ENCODE measurements at regions not wholly inside any gene's neighbourhood (a gene's known extent, or its start where the extent isn't known, plus 50 kb on each side); places are given as distances from the start of the nearest gene placed in this dataset.
"Not testable (repeated sequence)": the region's sequence is repeated elsewhere in the genome, so short reads cannot be mapped to it uniquely, and the experiment has no call there.

DNA sequence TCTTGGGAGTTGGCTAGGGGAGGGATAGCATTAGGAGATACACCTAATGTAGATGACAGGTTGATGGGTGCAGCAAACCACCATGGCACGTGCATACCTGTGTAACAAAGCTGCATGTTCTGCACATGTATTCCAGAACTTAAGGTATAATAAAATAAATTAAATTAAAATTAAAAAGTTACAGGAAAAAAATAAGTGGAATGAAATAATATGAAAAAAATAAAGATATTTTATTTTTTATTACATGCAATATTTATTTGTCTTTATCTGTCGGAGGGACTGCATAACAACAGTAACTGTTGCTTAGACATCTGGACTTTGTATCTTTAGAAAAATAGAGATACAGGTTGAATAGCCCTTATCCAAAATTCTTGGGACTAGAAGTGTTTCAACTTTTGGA, 597.4 kb upstream of the CCDC179 start:
- DNase-seq (ENCODE audit: low spot score), result no peak

DNA sequence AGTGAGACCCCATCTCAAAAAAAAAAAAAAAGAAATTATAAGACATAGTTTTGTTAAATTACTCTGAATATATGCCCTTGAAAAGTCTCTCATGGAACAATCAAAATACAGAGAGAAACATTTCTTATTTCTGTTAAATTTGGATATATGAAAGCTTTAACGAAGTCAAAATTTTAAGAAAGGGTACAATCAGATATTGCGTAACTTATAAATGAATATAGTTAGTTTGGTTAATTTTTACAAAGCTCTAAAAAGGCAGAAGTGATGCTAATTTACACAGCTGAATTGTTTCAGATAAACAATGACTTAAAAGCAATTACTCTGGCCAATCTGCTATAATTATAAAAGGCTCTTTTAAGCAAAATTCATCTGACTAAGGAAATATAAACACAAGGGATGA, 611.6 kb upstream of the CCDC179 start:
- DNase-seq (ENCODE audit: low spot score), result no peak

DNA sequence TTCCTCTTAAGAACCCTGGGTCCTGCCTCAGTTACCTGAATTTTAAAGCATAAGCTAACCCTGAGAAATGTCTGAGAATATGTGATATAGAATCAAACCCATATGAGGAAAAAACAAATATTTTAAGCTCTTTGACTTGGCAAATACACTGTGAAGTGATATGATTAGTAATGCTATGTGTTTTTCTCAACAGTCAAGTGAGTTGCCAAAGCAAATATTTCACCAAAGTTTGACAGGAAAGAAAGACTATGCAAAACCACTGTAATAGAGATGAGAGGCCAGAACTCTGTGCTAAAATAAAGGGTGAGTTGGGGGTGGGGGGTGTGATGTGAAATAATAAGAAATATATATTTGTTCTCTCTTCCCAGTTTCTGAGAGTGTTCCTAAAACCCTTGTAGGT, 613.5 kb upstream of the CCDC179 start:
- DNase-seq (ENCODE audit: low spot score), result no peak

DNA sequence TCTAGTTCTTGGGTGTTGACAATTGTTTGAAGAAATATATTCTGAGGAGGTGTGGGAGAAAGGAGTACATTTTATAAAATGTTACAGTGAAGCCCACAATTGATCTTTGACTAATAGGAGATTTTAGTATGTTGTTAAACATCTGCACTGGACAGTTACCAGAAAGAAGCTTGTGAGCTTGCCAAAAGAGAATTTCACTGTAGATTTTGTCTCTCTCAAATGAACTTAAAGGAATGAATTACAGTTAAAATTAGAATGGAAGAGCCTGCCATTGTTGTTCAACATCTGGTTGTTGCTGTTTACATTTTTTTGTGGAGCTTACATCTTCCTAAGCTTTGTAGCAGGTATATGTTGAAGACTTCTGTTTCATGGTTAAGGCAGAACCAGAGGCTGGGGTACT, 620.5 kb upstream of the CCDC179 start:
- no peak for DNase-seq (ENCODE audit: low spot score)

DNA sequence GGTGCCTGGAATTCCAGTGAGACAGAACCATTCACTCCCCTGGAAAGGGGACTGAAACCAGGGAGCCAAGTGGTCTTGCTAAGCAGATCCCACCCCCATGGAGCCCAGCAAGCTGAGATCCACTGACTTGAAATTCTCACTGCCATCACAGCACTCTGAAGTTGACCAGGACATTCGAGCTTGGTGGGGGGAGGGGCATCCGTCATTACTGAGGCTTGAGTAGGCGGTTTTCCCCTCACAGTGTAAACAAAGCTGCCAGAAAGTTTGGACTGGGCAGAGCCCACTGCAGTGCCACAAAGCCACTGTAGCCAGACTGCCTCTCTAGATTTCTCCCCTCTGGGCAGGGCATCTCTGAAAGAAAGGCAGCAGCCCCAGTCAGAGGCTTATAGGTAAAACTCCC, 623.9 kb upstream of the CCDC179 start:
- not testable (repeated sequence) for DNase-seq (ENCODE audit: low spot score)

DNA sequence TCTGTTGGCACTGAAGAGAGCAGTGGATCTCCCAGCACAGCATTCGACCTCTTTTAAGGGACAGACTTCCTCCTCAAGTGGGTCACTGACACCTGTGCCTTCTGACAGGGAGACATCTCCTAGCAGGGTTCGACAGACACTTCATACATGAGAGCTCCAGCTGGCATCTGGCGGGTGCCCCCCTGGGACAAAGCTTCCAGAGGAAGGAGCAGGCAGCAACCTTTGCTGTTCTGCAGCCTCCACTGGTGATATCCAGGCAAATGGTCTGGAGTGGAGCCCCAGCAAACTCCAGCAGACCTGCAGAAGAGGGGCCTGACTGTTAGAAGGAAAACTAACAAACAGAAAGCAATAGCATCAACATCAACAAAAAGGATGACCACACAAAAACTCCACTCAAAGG, 624.3 kb upstream of the CCDC179 start:
- DNase-seq (ENCODE audit: low spot score), result not testable (repeated sequence)

DNA sequence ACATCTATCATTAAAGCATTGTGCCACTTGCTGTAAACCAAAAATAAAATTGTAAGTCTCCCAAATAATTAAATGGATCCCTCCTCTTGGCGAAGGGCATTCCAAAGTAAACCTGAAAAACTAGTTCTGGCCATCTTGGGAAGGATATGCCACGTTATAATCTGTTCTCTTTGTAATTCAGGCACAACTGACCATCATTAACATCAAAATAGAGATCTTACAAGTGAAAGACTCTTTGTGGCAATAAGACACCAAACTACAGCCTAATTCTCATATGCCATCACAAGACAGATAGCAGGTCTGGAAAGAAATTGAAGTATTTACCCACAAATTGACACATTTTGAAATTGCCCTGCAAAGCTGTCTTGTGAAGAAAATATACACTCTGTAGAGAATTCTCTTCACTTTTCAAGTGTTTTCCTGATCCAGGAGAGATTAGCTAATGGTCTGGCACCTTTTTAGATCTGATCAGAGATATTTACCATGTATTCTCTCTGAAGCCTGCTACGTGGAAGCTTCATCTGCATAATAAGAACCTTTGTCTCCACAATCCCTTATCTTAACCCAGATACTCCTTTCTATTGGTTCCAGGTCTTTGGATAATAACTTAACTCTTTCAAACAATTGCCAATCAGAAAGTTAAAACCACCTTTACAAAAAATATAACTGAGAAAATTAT, 630.4 kb upstream of the CCDC179 start:
- DNase-seq (ENCODE audit: low spot score), result no peak

DNA sequence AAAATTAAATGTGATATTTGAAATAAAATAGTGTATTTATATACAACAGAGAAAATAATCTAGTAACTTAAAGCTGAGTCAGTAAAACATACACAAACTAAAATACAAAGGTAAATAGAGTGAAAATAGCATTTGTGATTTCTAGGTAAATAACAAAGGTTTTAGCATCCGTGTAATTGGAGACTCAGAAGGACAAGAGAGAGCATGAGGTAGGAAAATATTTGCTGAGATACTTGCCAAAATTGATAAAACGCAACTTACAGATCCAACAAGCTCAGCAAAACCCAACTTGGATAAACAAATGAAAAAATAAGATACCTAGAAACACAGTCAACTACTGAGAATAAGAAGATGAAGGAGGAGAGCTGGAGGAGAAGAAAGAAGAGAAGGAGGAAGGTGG, 634.7 kb upstream of the CCDC179 start:
- DNase-seq (ENCODE audit: low spot score), result no peak

DNA sequence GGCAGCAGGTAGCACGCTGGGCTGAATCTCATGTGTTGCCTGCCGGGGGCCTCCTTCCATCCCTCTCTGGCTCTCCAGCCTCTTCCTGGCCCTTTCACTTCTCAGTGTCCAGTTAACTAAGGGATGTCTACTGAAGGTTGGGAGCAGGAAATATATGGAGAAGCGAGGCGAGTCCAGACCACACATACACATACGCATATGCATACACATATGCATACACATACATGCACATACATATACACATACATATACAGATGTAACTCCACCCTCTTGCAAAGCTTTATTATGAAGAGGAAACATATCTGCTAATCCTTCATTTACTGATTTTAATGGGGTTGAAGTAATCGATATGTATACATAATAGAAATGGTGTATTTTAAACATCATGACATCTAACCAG, 636.1 kb upstream of the CCDC179 start:
- no peak for DNase-seq (ENCODE audit: low spot score)

DNA sequence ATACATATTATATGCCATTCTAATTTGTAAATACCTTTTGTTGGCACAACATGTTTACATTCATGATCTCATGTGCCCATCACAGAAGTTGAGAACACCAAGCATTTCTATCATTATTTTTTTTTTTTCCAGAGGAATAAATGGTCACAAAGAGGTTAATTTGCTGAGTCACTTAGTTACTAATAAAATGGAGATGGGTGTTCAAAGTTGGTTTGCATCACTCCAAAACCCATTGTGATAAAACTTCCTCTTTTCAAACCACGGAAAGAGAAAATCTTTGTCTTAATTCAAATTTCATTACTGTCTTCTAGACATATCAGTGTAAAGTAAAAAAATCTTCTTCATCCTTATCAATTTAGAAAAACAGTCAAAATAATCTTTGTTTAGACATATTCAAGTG, 636.8 kb upstream of the CCDC179 start:
- DNase-seq (ENCODE audit: low spot score), result no peak

DNA sequence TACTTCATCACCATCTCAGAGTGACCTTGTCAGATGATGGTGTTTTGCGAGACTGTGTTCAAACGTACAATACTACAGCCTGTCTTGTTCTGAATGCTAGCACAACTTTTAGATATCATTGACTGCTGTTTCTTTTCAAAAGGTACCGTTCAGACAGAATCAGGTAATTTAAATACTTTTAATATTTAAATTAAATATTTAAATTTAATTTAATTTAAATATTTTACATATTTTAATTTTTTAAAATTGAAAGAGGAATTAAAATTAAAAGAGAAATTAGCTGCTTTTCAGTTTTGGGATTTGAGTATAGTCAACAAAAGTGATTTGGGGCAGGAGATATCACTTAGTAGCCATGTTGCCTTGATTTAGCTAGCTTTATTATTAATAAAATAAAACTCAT, 642.1 kb upstream of the CCDC179 start:
- DNase-seq (ENCODE audit: low spot score), result no peak

DNA sequence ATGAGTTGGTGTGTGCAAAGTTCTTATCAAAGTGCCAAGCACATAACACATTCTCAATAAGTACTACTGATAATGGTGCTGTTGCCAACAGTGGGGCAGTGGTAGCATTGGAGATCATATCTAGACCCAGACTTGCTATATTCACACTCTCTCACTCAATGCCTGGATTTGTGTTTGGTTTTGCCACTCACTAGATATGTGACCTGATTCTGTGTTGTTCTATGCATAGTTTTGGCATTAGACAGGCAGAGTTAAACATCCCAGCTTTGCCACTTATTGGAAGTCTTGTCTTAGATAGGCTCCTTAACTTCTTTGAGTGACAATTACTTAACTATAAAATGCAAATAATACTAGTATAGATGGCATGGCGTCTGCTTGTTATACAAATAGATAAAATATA, 642.6 kb upstream of the CCDC179 start:
- no peak for DNase-seq (ENCODE audit: low spot score)

DNA sequence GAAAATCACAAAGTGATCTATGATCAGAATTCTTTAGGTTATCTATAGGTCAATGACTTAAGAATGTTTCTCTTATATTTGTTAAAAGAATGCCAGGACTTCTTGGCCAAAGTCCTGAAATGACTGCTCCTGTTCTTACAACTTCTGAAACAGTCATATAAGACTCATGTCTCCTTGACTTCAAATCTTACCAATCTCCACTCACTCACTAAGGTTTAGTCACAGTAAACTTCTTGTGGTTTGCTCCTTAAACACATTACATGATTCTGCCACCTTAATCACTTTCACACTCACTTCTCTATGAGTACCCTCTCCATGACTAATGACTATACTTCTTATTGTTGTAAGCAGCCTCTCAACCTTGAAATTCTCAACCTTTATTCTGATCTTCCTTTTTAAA, 648.7 kb upstream of the CCDC179 start:
- no peak for DNase-seq (ENCODE audit: low spot score)

DNA sequence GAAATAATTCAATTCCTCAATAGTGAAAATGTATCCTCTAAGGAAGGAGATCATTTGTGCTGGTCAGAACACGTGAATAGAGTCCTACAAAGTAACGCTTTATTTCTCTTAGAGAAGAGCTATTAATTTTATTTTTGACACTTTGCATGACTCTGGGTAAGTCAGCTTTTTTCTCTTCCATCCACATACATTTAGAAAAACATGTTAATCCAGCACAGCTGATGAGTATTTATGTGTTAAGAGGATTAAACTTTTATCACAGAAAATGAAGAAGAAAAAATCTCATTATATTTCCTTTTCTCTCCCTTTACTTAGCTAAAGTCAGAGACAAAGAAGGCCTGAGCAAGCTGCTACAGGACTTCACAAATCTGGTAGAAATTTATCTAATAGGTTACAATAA, 649.5 kb upstream of the CCDC179 start:
- DNase-seq (ENCODE audit: low spot score), result no peak

DNA sequence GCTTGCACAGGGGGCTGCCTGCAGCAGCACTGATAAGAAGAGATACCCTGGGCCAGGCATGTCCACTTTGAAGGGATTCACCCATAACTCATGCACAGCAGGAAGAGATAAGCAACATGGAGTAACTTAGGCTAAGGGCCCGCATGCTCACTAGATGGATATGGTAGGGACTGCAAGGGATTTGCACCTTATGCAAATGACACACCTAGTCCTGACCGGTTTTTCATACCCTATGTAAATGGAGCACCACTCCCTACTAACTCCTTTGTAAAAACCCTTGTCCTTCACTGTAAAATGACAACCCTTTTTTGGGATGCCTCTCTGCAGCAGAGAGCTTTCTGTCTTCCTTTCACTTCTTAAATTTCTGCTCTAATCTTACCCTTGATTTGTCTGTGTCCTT, 658.9 kb upstream of the CCDC179 start:
- no peak for DNase-seq (ENCODE audit: low spot score)

DNA sequence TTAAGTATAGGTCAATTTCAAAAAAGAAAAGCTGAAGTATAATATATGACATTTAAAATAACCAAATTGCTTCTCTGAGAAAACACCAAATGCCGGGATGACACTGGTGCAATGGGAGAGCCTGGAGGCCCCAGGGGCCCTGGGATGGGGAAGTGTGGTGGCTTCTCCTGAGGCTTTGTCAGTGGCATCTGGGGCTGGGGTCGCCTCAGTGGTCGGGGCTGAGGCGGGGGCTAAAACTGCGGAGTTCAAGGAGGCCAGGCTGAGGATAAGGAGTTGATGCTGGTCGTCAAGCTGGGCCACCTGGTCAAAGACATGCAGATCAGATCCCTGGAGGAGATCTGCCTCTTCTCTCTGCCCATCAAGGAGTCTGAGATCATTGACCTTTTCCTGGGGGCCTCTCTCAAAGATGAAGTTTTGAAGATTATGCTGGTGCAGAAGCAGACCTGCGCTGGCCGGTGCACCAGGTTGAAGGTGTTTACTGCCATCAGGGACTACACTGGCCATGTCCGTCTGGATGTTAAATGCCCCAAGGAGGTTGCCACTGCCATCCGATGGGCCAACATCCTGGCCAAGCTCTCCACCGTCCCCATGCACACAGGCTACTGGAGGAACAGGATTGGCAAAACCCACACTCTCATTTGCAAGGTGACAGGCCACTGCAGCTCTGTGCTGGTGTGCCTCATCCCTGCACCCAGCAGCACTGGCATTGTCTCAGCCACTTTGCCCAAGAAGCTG, 660.1 kb upstream of the CCDC179 start:
- no peak for DNase-seq (ENCODE audit: low spot score)

DNA sequence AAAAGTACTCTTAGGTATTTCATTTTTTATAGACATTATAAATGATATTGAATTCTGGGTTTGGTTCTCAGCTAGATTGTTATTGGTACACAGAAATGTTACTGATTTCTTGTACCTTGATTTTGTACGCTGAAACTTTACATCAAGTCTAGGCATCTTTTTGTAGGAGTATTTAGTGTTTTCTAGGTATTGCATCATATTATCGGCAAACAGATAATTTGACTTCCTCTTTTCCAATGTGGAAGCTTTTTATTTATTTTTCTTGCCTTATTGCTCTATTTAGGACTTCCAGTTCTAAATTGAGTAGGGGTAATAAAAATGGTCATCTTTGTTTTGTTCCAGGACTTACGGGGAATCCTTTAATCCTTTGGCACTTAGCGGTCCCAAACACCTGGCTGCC, 676.6 kb upstream of the CCDC179 start:
- no peak for DNase-seq (ENCODE audit: low spot score)

DNA sequence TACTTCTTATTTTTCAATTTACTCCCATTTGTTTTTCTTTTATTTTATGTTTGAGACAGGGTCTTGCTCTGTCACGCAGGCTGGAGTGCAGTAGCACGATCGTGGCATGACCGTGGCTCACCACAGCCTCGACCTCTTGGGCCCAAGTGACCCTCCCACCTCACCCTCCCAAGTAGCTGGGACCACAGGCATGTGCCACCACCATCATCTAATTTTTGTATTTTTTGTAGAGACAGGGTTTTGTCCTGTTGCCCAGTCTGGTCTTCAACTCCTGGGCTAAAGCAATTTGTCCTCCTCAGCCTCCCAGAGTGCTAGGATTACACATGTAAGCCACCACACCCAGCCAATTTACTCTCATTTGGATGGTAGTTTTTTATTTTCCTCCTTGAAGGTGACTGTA, 679.3 kb upstream of the CCDC179 start:
- DNase-seq (ENCODE audit: low spot score), result no peak

DNA sequence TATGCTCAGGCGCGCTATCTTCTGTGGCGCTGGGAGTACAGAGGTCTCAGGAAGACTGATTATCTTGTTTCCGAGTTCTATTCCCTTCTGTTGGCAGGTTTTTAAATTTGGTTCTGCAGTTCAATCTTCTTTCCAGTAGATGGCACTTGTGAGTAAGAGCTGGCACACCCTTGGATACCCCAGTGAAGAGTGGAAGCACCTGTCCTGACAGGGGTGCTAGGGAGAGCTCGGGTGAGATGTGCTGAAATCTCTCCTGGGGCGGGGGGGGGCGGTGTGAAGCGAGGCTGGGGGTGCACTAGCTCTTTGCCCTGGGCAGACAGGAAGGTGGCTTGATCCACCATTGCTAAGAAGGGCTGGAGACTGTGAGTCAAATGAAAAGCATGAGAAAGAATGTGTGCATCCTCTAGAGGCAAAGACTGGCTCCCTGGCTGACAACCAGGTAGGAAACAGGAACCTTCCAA, 679.9 kb upstream of the CCDC179 start:
- DNase-seq (ENCODE audit: low spot score), result peak; percentile 84

DNA sequence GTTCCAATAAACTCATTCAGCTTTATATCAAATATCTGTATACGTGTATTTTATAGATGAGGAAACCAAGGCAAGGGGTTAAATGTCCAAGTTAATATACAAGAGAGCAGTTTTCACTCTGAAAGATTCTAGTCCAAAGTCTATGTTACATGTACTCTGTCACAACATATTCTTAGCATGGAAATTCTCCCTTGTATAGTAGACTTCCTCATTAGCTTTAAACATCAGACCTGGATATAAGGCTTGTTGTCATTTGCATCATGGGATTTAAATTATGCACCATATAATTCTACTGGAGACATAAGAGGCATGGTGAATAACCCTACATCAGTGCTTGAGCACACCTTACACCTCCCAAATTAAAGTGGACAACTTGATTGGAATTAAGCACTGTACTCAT, 681.9 kb upstream of the CCDC179 start:
- no peak for DNase-seq (ENCODE audit: low spot score)

DNA sequence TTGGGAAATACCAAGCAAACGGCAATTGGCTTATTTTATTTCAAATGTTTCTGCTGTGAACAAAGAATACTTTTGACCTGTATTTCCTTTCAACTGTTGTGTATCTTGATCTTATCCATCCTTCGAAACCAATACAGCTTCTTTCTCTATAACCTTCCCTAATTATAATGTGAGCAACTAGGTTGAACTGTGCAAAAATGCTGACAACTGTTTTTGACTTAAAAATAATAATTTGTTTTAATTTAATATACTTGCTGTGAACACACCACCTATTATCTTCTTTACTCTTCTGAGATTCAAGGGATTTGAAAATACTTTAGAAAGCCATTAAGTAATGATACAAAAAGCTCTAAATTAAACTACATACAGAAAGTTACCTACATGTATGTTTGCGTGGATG, 682.5 kb upstream of the CCDC179 start:
- DNase-seq (ENCODE audit: low spot score), result no peak

DNA sequence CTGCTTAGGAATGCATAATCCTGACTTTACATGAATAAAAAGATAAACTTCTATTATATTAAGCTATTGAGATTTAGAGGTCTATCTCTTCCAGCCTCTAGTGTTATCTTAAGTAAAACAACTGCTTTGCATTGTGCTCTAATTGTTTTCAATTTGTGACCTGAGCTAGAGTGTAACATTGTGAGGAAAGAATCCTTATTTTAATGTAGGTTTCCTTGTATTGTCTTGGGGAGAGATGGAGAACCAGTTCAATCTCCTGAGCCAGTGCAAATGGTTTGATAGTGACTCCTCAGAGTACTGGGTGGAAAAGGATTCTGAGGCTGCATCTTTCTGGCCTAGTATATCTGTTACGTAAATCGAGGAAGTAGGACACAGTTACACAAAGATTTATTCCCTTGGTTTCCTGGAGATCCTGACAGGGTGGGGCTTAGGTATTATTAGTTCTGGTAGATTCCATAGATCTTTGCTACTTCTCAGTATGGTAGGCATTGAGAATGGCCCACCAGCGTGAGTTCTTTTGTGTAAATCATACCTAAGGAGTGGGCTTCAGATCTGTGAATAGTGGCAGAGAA, 683.5 kb upstream of the CCDC179 start:
- no peak for DNase-seq (ENCODE audit: low spot score)

DNA sequence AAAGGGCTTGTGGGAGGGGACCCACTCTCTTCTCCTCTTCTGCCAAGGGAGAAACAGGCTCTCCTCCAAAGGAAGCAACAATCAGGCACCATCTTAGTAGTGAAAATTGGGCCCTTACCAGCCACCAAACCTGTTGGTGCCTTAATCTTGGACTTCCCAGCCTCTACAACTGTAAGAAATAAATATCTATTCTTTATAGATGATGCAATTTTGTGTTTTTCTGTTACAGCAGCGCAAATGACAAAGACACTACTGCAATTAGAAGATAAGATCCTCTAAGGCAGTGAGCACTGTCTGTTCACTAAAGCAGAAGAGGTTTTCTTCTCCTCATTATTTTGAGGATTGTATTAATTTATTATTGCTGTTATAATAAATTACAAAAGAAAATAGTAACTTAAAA, 691.4 kb upstream of the CCDC179 start:
- DNase-seq (ENCODE audit: low spot score), result no peak
